NK-92 treated with Interleukin-12 subunit alpha and Interleukin-12 subunit beta, amount 100 ng/mL, for 24 hours (cell line): ENCODE measurements at regions not wholly inside any gene's neighbourhood (a gene's known extent, or its start where the extent isn't known, plus 50 kb on each side); places are given as distances from the start of the nearest gene placed in this dataset.

Experiments used
- DNase-seq: peaks from one replicate; lab custom pipeline; 2025; lab: John Stamatoyannopoulos, UW

DNA sequence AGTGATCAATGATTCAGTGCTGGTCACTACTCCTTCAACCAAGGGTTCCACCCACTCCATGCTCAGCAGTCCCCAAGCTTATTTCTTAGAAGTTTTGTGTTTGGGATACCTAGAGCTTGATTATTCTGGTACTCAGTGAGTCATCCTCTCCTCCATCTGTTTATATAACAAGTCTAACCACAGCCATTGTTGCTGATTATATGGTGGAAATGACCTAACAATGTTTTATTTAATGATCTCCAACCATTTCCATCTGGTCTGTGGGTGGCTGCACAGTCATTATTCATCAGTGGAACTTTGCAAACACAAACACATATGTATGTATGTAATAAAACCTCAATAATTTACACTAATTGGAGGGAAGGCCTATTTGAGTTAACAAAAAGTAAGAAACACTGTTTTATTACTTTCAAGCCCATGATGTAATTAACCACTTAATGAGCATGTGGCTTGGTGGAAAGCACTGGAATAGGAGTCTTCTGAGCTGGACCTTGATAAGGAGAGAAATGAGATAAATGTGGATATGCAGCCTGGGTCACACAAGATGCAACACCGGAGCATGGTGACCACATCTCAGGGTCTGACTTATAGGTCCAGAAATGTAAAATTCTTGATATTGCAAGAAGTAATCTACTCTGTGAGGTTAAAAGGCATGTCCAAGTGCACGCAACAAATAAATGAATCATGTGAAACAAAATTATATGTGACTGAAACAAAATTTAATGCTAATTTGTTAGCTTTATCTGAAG lies 99.0 kb upstream of the WLS start:
- DNase-seq: peak; percentile 5

GRCh38 chr1:68330391-68330790 lies 98.1 kb upstream of the WLS start:
- DNase-seq: no peak

DNA sequence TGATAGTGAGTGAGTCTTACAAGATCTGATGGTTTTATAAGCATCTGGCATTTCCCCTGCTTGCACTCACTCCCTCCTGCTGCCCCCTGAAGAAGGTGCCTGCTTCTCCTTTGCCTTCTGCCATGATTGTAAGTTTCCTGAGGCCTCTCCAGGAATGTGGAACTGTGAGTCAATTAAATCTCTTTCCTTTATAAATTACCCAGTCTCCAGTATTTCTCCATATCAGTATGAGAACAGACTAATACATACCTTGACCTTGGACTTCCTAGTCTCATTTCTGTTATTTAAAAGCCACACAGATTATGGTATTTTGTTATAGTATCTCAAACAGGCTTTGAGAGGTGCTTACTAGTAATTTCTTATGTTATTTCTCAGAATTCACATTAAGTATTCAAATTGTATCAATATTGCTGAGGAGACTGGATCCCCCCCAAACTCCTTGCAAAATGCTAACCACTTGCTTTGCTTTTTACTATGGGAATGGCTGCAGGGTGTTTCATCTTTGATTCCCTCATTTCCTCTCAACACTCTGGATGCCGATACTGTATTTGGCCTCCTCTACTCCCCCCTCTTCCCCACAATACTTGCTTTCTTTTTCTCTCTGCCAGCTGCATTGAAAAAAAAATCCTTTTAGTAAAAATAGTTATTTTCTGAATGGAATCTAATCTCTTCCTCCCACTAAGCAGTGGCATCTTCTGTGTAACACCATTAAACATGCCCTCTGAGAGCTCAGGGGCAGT lies 96.9 kb upstream of the WLS start:
- DNase-seq: no peak

GRCh38 chr1:68328490-68328889 lies 96.2 kb upstream of the WLS start:
- DNase-seq: no peak

- DNase-seq: no peak
Measured at GRCh38 chr1:68327414-68327813, 95.1 kb upstream of the WLS start.

GRCh38 chr1:68326481-68326880 lies 94.2 kb upstream of the WLS start:
- no peak for DNase-seq

GRCh38 chr1:68324316-68324715 lies 92.0 kb upstream of the WLS start:
- no peak for DNase-seq

DNA sequence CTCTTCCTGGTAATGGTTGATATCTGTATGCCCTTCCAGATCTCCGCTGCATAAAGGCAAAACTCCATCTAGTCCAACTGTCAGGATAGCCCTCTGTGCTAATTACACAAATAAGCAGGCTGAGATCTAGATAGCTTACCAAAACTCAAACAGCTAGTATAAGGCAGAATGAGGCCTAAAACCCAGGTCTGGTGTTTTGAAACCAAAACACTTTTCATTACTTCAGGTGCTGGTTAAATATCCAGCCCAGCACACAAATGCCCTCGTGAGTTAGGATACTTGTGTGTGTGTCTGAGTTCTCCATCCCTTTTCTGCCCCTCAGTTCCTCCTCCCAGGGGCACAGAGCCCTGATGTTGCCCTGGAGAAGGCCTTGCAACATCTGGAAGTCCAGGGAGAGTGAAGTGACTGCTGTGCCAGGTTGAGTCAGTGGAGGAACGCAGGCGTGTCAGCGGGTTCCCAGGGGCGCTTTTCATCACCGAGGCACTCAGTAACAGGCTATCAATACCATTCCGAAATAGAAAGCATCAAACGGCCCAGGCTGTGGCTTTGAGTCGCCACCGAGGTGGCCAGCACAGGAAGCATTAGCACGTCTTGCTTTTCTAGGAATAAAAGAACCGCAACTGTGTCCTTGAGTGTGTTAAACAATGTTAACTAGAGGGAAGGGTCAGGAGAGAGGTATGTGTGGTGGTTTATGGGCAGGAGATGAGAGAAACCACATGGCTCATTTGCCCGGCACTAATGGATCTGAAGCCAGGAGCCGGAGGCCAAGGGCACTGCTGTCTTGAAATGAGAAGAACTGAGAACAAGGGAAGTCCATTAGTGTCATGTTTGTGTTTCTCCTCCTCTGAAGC lies 90.7 kb upstream of the WLS start:
- peak; percentile 21 for DNase-seq

- no peak for DNase-seq
Measured at GRCh38 chr1:68322096-68322495, 89.8 kb upstream of the WLS start.

GRCh38 chr1:68321084-68321685 lies 88.9 kb upstream of the WLS start:
- DNase-seq: peak; percentile 4

GRCh38 chr1:68320349-68320748 lies 88.0 kb upstream of the WLS start:
- no peak for DNase-seq

GRCh38 chr1:68319907-68320306 lies 87.6 kb upstream of the WLS start:
- no peak for DNase-seq

- no peak for DNase-seq
Measured at GRCh38 chr1:68317543-68317942, 85.2 kb upstream of the WLS start.

- DNase-seq: no peak
Measured at GRCh38 chr1:68314151-68314780, 81.9 kb upstream of the WLS start.

GRCh38 chr1:68313735-68314134 lies 81.4 kb upstream of the WLS start:
- no peak for DNase-seq

- DNase-seq: no peak
Measured at GRCh38 chr1:68308034-68308433, 75.7 kb upstream of the WLS start.

- DNase-seq: no peak
Measured at GRCh38 chr1:68307378-68307787, 75.1 kb upstream of the WLS start.

DNA sequence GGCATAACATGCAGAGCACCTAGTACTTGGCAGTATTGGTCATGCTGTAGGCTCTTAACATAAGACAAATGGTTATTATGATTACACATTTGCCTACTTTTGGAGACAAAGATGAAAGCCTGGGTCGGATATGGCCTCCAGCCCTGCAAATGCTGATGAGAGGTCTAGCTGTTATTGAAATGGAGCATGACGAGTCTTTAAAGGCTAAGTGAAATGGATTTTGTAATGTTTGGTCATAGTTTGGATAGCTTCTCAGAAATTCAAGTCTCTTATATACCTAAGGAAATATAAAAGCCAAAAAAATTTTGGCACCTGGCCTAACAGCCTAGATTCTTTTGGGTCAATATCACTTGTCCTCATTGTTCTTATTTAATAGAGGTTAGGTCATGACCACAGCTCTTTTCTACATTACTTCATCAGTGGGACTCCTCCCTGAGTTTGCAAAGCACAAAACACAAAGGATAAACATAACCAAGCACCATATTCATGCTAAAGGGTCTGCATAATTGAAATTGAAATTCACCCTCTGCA lies 69.2 kb upstream of the WLS start:
- DNase-seq: no peak

- no peak for DNase-seq
Measured at GRCh38 chr1:68294367-68295066, 62.2 kb upstream of the WLS start.

DNA sequence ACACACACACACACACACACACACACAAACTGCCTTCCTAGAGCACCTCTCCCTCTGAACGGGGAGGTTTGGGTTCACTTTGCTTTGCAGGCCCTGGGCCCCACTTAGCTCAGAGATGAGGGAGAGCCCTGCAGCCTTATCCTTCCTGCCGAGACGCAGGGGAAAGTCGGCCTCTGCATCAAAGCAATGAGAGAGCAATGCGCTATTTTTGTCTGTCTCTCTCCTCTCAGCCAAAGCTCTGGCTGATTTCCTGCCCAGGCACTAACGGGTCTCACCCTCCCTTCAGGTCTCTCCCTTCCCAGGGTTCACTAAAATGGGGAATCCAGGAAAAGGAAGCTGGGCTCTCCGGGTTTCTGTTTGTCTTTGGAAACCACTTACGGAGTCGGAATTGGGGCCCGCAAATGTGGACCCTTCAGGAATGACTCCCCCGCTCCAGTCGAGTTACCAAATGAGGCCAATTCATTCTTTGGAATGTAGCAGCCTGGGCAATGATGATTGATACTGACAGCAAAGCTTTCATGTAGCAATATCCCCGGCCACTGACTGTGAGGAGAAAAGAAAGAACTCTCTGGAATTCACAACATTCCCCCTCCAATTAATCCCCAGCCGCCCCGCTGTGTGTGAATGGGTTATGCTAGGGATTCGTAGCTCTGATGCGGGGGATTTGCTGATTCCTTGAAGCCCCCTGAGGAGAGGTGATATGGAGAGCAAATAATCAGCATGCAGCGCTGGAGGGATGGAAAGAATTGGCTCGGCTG lies 61.5 kb upstream of the WLS start:
- no peak for DNase-seq
